ENCODE measurements at regions not wholly inside any gene's neighbourhood (a gene's known extent, or its start where the extent isn't known, plus 50 kb on each side); places are given as distances from the start of the nearest gene placed in this dataset.

DNA sequence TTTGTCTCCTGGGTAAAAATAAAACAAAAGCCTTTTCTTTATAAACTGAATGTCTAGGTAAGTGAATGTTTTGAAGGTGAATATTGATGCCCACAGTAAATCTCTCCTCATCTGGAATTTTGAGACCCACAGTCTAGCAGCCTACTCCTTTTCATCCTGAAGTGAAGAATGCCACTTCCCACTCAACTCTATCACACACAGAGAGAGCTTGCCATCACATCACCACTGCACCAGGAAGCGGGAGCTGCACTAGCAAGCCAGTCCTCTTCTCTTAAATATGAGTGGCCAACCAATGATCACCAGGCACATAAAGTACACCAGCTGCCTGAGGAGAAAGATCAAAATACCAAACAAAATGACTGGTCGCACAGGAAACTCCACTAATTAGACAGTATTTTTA is 140.8 kb downstream of the MRPL39 start:
- TF ChIP-seq POLR2AphosphoS5 (IDR thresholded peaks at IDR 0.05; ENCODE audit: borderline replicate concordance, low read depth, low read length) (no peak), EZH2 (IDR thresholded peaks at IDR 0.05) (no peak)

Data from SK-N-MC (cell line).